RWPE2 (cell line): ENCODE measurements at regions not wholly inside any gene's neighbourhood (a gene's known extent, or its start where the extent isn't known, plus 50 kb on each side); places are given as distances from the start of the nearest gene placed in this dataset.

Experiments
- ATAC-seq: fragments of 200-7000 bp; cut with Tn5 transposase; 3 replicates; pipeline ENCODE4 v1.9.1; 2021; ENCODE audit warnings: low read depth
- DNase-seq: peaks from one replicate; pipeline ENCODE4 v3.0.0-alpha.2; 2020; ENCODE audit warnings: low spot score
- H3K27ac ChIP-seq: fragments of 450-650 bp; 2 replicates; pipeline ENCODE4 v1.5.1; 2017; ENCODE audit warnings: mild to moderate bottlenecking; ENCODE audit not compliant: poor library complexity, severe bottlenecking
- H3K27me3 ChIP-seq: fragments of 250-450 bp; sonication (Bioruptor Pico); 2 replicates; pipeline ENCODE4 v1.5.1; 2021; ENCODE audit warnings: mild to moderate bottlenecking, moderate library complexity; ENCODE audit not compliant: insufficient read depth, poor library complexity, severe bottlenecking
- H3K36me3 ChIP-seq: fragments of 250-450 bp; sonication (Bioruptor Pico); 2 replicates; pipeline ENCODE4 v1.5.1; 2020; ENCODE audit warnings: low read depth, mild to moderate bottlenecking, moderate library complexity
- H3K4me1 ChIP-seq: fragments of 250-450 bp; sonication (Bioruptor Pico); 2 replicates; pipeline ENCODE4 v1.5.1; 2021; ENCODE audit warnings: mild to moderate bottlenecking, moderate library complexity; ENCODE audit not compliant: insufficient read depth, poor library complexity, severe bottlenecking
- H3K4me3 ChIP-seq: fragments of 250-450 bp; sonication (Bioruptor Pico); 2 replicates; pipeline ENCODE4 v1.5.1; 2021; ENCODE audit warnings: mild to moderate bottlenecking, moderate library complexity; ENCODE audit not compliant: severe bottlenecking
- H3K9me3 ChIP-seq: fragments of 250-450 bp; sonication (Bioruptor Pico); 2 replicates; pipeline ENCODE4 v1.5.1; 2021; ENCODE audit warnings: mild to moderate bottlenecking, moderate library complexity; ENCODE audit not compliant: severe bottlenecking
- CTCF ChIP-seq: fragments of 450-650 bp; IDR thresholded peaks from one replicate; pipeline ENCODE4 v1.5.1; 2017; ENCODE audit warnings: mild to moderate bottlenecking, moderate library complexity; ENCODE audit not compliant: poor library complexity, severe bottlenecking

DNA sequence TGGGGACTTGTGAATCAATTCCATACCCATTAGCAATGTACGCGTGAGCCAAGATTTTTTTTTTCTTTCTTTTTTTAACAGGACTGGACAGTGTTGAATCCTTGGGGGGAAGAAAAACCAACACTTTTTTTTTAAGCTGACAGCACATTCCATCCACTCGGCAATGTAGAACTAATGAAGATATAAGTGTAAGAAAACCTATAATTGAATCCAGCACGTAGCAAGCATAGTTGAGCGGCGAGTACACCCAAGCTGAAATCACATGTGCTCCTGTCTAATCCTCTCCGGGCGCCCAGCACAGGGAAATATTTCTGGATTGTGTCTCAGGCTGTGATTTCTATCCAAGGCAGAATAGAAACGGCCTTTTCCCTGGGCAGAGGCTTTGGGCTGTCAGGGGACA is 118.2 kb downstream of the BOD1 start:
- Histone ChIP-seq H3K4me1 (peaks cover 4% of the 10 kb centered on the region), H3K27ac (no peak overlapping the region), H3K27me3 (no peaks in the 10 kb centered on the region), H3K4me3 (no peak overlapping the region), H3K9me3 (no peaks in the 10 kb centered on the region), H3K36me3 (no peaks in the 10 kb centered on the region)
- TF ChIP-seq CTCF: no peak
- DNase-seq (no peak), ATAC-seq (peak; percentile 63)

DNA sequence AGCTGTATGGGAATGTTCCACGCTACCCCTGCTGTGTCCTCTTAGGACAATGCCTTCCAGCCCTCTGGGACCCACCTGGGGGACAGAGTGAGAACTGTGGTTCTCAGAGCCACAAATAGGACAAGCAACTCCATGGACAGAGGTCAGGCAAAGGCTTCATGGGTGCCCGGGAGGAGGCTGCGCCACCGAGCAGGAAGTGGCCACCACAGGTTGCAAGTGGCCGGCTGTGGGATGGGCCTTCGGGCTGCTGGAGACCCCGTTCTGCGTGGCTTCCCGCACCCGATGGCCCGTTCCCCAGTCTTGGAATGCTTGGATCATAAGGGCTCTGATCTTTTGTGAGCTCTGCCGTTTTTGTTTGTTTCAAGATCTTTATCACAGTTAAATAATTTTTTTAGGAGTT is 118.8 kb downstream of the BOD1 start:
- peaks cover 4% of the 10 kb centered on the region for H3K4me1 ChIP-seq
- no peak for TF ChIP-seq CTCF
- H3K27ac ChIP-seq: no peak overlapping the region
- H3K4me3 ChIP-seq: no peak overlapping the region
- H3K36me3 ChIP-seq: no peaks in the 10 kb centered on the region
- no peak for ATAC-seq
- DNase-seq: no peak
- no peaks in the 10 kb centered on the region for H3K9me3 ChIP-seq
- no peaks in the 10 kb centered on the region for H3K27me3 ChIP-seq

DNA sequence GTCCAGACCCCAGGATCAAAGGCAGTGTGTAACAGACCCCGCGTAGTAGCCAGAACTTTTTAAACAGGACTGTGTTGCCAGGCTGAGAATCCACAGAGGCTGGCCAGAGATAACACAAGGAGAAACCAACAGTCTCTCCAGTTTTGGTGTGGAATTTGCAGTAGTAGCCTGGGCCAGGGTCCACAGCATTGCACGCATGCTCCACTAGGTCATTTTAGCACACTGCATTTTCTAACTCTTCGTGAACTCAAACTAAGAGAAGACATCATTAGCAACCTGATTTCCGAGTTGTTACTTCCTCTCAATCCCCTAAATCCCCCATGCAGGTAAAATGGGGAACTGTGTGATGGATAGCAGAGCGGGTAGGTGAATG is 119.6 kb downstream of the BOD1 start:
- Histone ChIP-seq H3K4me1 (peaks cover 4% of the 10 kb centered on the region), H3K27me3 (no peaks in the 10 kb centered on the region), H3K36me3 (no peaks in the 10 kb centered on the region), H3K9me3 (no peaks in the 10 kb centered on the region), H3K27ac (no peak overlapping the region), H3K4me3 (no peak overlapping the region)
- DNase-seq (no peak), ATAC-seq (no peak)
- no peak for TF ChIP-seq CTCF

GRCh38 chr5:173496129-173496882 is 120.1 kb downstream of the BOD1 start:
- no peak overlapping the region for H3K4me3 ChIP-seq
- H3K4me1 ChIP-seq: peaks cover 4% of the 10 kb centered on the region
- no peaks in the 10 kb centered on the region for H3K27me3 ChIP-seq
- no peaks in the 10 kb centered on the region for H3K9me3 ChIP-seq
- no peaks in the 10 kb centered on the region for H3K36me3 ChIP-seq
- DNase-seq (no peak), ATAC-seq (no peak)
- no peak overlapping the region for H3K27ac ChIP-seq
- TF ChIP-seq CTCF: no peak

DNA sequence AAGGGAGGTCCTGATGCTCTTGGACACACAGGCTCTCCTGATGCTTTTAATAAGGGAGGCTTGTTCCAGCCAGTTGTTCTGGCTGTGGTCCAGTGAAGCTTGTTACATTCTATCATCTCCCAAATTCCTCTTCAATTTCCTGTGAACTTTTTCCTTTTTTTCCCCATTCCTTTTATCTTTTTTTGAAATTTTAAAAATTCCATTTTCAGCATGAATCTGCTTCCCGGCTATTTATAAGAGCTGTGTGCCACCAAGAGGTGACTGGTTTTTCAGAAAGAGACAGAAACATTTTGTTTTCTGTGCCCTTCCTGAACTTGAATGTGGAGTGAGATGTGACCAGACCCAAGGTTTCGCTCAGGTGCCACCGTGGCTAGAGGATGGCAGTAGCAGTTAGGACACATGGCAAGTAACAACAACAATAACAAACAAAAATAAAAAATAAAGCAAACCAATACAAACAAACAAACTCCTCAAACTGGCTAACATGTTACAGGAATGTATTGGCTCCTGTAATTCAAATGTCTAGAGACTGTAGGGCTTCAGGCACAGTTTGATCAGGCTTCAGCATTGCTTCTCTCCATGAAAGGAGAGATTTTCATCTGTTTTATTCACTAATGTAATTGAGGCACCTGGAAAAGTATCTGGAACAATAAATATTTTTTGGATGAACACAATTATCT is 121.1 kb downstream of the BOD1 start:
- ATAC-seq: no peak
- no peaks in the 10 kb centered on the region for H3K27me3 ChIP-seq

More for the DNA sequence above, 121.1 kb downstream of the BOD1 start:
- Histone ChIP-seq H3K4me1 (peaks cover 4% of the 10 kb centered on the region), H3K4me3 (no peak overlapping the region), H3K9me3 (no peaks in the 10 kb centered on the region), H3K36me3 (no peaks in the 10 kb centered on the region), H3K27ac (no peak overlapping the region)
- DNase-seq: no peak
- TF ChIP-seq CTCF: no peak
